Glomerular visceral epithelial cell (primary cell): ENCODE measurements at regions not wholly inside any gene's neighbourhood (a gene's known extent, or its start where the extent isn't known, plus 50 kb on each side); places are given as distances from the start of the nearest gene placed in this dataset.
"Not testable (repeated sequence)": the region's sequence is repeated elsewhere in the genome, so short reads cannot be mapped to it uniquely, and the experiment has no call there.

Experiments
- DNase-seq: peaks from one replicate; pipeline ENCODE4 v3.0.0-alpha.2; 2016; ENCODE audit errors: extremely low spot score

- DNase-seq: no peak
Measured at GRCh38 chr15:93948726-93949125, 282.6 kb upstream of the MCTP2 start.

GRCh38 chr15:93943586-93943985 is 287.8 kb upstream of the MCTP2 start:
- DNase-seq: no peak

GRCh38 chr15:93942269-93942694 is 289.1 kb upstream of the MCTP2 start:
- no peak for DNase-seq

GRCh38 chr15:93941697-93942096 is 289.7 kb upstream of the MCTP2 start:
- DNase-seq: no peak

GRCh38 chr15:93940226-93940625 is 291.1 kb upstream of the MCTP2 start:
- DNase-seq: no peak

GRCh38 chr15:93932164-93932776 is 299.1 kb upstream of the MCTP2 start:
- DNase-seq: no peak

GRCh38 chr15:93929375-93930094 is 301.8 kb upstream of the MCTP2 start:
- no peak for DNase-seq

GRCh38 chr15:93920204-93920603 is 311.2 kb upstream of the MCTP2 start:
- no peak for DNase-seq

- DNase-seq: not testable (repeated sequence)
Measured at GRCh38 chr15:93918801-93919200, 312.6 kb upstream of the MCTP2 start.

- DNase-seq: no peak
Measured at GRCh38 chr15:93917181-93917580, 314.2 kb upstream of the MCTP2 start.

GRCh38 chr15:93913871-93914270 is 317.5 kb upstream of the MCTP2 start:
- DNase-seq: no peak

GRCh38 chr15:93913310-93913709 is 318.1 kb upstream of the MCTP2 start:
- DNase-seq: no peak

- no peak for DNase-seq
Measured at GRCh38 chr15:93900476-93901400, 330.6 kb upstream of the MCTP2 start.

GRCh38 chr15:93899817-93900216 is 331.5 kb upstream of the MCTP2 start:
- DNase-seq: no peak

- DNase-seq: no peak
Measured at GRCh38 chr15:93897377-93897776, 334.0 kb upstream of the MCTP2 start.

- DNase-seq: no peak
Measured at GRCh38 chr15:93895976-93896770, 335.2 kb upstream of the MCTP2 start.

- DNase-seq: no peak
Measured at GRCh38 chr15:93894438-93895036, 336.8 kb upstream of the MCTP2 start.

- DNase-seq: no peak
Measured at GRCh38 chr15:93887151-93887550, 344.2 kb upstream of the MCTP2 start.

- no peak for DNase-seq
Measured at GRCh38 chr15:93882779-93883178, 348.6 kb upstream of the MCTP2 start.

GRCh38 chr15:93882141-93882540 is 349.2 kb upstream of the MCTP2 start:
- no peak for DNase-seq

- DNase-seq: no peak
Measured at GRCh38 chr15:93881310-93881709, 350.1 kb upstream of the MCTP2 start.
